Osteocyte (in vitro differentiated cells): ENCODE measurements at regions not wholly inside any gene's neighbourhood (a gene's known extent, or its start where the extent isn't known, plus 50 kb on each side); places are given as distances from the start of the nearest gene placed in this dataset.

Experiments used
- DNase-seq: peaks from one replicate; pipeline ENCODE4 v3.0.0; 2021; ENCODE audit warnings: mixed read lengths; ENCODE audit not compliant: unreplicated experiment; ENCODE audit errors: extremely low spot score
- H3K27ac Mint-ChIP-seq: one replicate; pipeline ENCODE4 v1.8.0; 2021; ENCODE audit warnings: mild to moderate bottlenecking, mixed read lengths; ENCODE audit not compliant: unreplicated experiment
- H3K27me3 Mint-ChIP-seq: one replicate; pipeline ENCODE4 v1.8.0; 2021; ENCODE audit warnings: mixed read lengths; ENCODE audit not compliant: unreplicated experiment
- H3K36me3 Mint-ChIP-seq: one replicate; pipeline ENCODE4 v1.8.0; 2021; ENCODE audit warnings: mixed read lengths; ENCODE audit not compliant: unreplicated experiment
- H3K4me1 Mint-ChIP-seq: one replicate; pipeline ENCODE4 v1.8.0; 2021; ENCODE audit warnings: mixed read lengths; ENCODE audit not compliant: unreplicated experiment
- H3K4me3 Mint-ChIP-seq: one replicate; pipeline ENCODE4 v1.8.0; 2021; ENCODE audit warnings: mild to moderate bottlenecking, moderate library complexity, mixed read lengths; ENCODE audit not compliant: unreplicated experiment
- H3K9me3 Mint-ChIP-seq: one replicate; pipeline ENCODE4 v1.8.0; 2021; ENCODE audit warnings: mixed read lengths; ENCODE audit not compliant: unreplicated experiment
- CTCF ChIP-seq: fragments of 200-600 bp; sonication (generic); IDR thresholded peaks from 2 replicates; pipeline ENCODE4 v1.5.0; 2021; ENCODE audit warnings: antibody characterized with exemption, mild to moderate bottlenecking, moderate library complexity

GRCh38 chr2:104537116-104537515 is 316.8 kb upstream of the POU3F3 start:
- H3K36me3 Mint-ChIP-seq, result no peaks in the 10 kb centered on the region
- H3K4me3 Mint-ChIP-seq, result no peak overlapping the region
- H3K4me1 Mint-ChIP-seq, result no peaks in the 10 kb centered on the region
- DNase-seq, result no peak
- peaks cover 28% of the 10 kb centered on the region for H3K27me3 Mint-ChIP-seq
- H3K9me3 Mint-ChIP-seq, result no peaks in the 10 kb centered on the region
- TF ChIP-seq CTCF, result no peak
- H3K27ac Mint-ChIP-seq, result no peak overlapping the region

GRCh38 chr2:104538077-104538476 is 315.8 kb upstream of the POU3F3 start:
- Mint-ChIP-seq H3K27ac (no peak overlapping the region), H3K9me3 (no peaks in the 10 kb centered on the region), H3K27me3 (peaks cover 28% of the 10 kb centered on the region), H3K4me3 (no peak overlapping the region), H3K4me1 (no peaks in the 10 kb centered on the region), H3K36me3 (no peaks in the 10 kb centered on the region)
- TF ChIP-seq CTCF, result no peak
- no peak for DNase-seq

GRCh38 chr2:104539649-104540048 is 314.3 kb upstream of the POU3F3 start:
- TF ChIP-seq CTCF, result no peak
- no peak overlapping the region for H3K27ac Mint-ChIP-seq
- H3K36me3 Mint-ChIP-seq, result no peaks in the 10 kb centered on the region
- H3K4me3 Mint-ChIP-seq, result no peak overlapping the region
- no peak for DNase-seq
- H3K9me3 Mint-ChIP-seq, result no peaks in the 10 kb centered on the region
- peaks cover 25% of the 10 kb centered on the region for H3K27me3 Mint-ChIP-seq
- no peaks in the 10 kb centered on the region for H3K4me1 Mint-ChIP-seq

- Mint-ChIP-seq H3K4me3 (no peak overlapping the region), H3K9me3 (no peaks in the 10 kb centered on the region), H3K36me3 (no peaks in the 10 kb centered on the region), H3K4me1 (no peaks in the 10 kb centered on the region), H3K27ac (no peak overlapping the region), H3K27me3 (peaks cover 15% of the 10 kb centered on the region)
- DNase-seq, result no peak
- no peak for TF ChIP-seq CTCF
Measured at GRCh38 chr2:104545055-104545454, 308.9 kb upstream of the POU3F3 start.

GRCh38 chr2:104546537-104546936 is 307.4 kb upstream of the POU3F3 start:
- Mint-ChIP-seq H3K9me3 (no peaks in the 10 kb centered on the region), H3K4me3 (no peak overlapping the region), H3K27ac (no peak overlapping the region), H3K4me1 (no peaks in the 10 kb centered on the region), H3K27me3 (peaks cover 14% of the 10 kb centered on the region), H3K36me3 (no peaks in the 10 kb centered on the region)
- TF ChIP-seq CTCF, result no peak
- DNase-seq, result no peak
